ENCODE measurements at regions not wholly inside any gene's neighbourhood (a gene's known extent, or its start where the extent isn't known, plus 50 kb on each side); places are given as distances from the start of the nearest gene placed in this dataset.

- TF ChIP-seq POLR2AphosphoS5 (IDR thresholded peaks at IDR 0.05) (no peak), CTCF (IDR thresholded peaks at IDR 0.05 in 8 of 11, conservative IDR thresholded peaks at IDR 0.05 in 3 of 11) (no peak)
Observed at GRCh38 chr13:34522808-34523207, 419.3 kb upstream of the NBEA start.

Measured in spleen (tissue), 7 donors.